B cell (primary cell): ENCODE measurements at regions not wholly inside any gene's neighbourhood (a gene's known extent, or its start where the extent isn't known, plus 50 kb on each side); places are given as distances from the start of the nearest gene placed in this dataset.

Experiments
- ATAC-seq: fragments of 200-7000 bp; cut with Tn5 transposase; one replicate; pipeline ENCODE4 v1.10.0; 2021; ENCODE audit warnings: low read depth, mild to moderate bottlenecking, moderate number of reproducible peaks, moderate library complexity
- CTCF ChIA-PET: fragments of 350-600 bp; sonication (Branson Sonifier 250); formaldehyde crosslinking; loops from one replicate; lab custom pipeline; 2021; ENCODE audit warnings: antibody characterized with exemption, inconsistent platforms; lab: Charles Lee
- POLR2A ChIA-PET: fragments of 350-600 bp; sonication (Branson Sonifier 250); formaldehyde crosslinking; loops from one replicate; lab custom pipeline; 2021; ENCODE audit warnings: antibody characterized with exemption; lab: Charles Lee
- DNase-seq: peaks from one replicate; pipeline ENCODE4 v3.0.0; 2013
- H2AFZ ChIP-seq: 2 replicates; pipeline ENCODE4 v1.6.1; 2012; ENCODE audit warnings: mild to moderate bottlenecking, low read depth, low read length; ENCODE audit not compliant: insufficient read depth, poor library complexity, severe bottlenecking
- H3K27ac ChIP-seq, 2 donors: 1 replicate in 1 of 2; 2 replicates in 1 of 2; pipeline ENCODE4 v1.5.1; 2012 to 2013; ENCODE audit warnings: low read length in 2 of 2, mild to moderate bottlenecking in 2 of 2, moderate library complexity in 1 of 2
- H3K27me3 ChIP-seq, 4 experiments: fragments of 200-600 bp in 1 of 4; sonication (generic) in 1 of 4; replicated peaks in 1 of 4; 1 replicate in 2 of 4; 2 replicates in 2 of 4; pipeline versions ENCODE4 v1.6.1 to v1.7.0; 2013 to 2016; ENCODE audit warnings: low read length in 3 of 4, mild to moderate bottlenecking in 2 of 4, mixed read lengths in 1 of 4, moderate library complexity in 1 of 4; ENCODE audit not compliant: insufficient read depth in 4 of 4, control insufficient read depth in 3 of 4; ENCODE audit errors: control extremely low read depth in 1 of 4
- H3K36me3 ChIP-seq, 2 experiments: replicated peaks in 1 of 2; 1 replicate in 1 of 2; 2 replicates in 1 of 2; pipeline versions ENCODE4 v1.6.1 to v1.7.1; 2013; ENCODE audit warnings: low read length in 1 of 2; ENCODE audit not compliant: insufficient read depth in 2 of 2, control insufficient read depth in 1 of 2; ENCODE audit errors: control extremely low read depth in 1 of 2, extremely low read depth in 1 of 2
- H3K4me1 ChIP-seq, 2 donors: fragments of 200-600 bp in 1 of 2; sonication (generic) in 1 of 2; 1 replicate in 1 of 2; 2 replicates in 1 of 2; pipeline versions ENCODE4 v1.5.1 to v1.6.1; 2013 to 2017; ENCODE audit warnings: low read length in 2 of 2; ENCODE audit not compliant: control insufficient read depth in 2 of 2, insufficient read depth in 2 of 2
- H3K4me2 ChIP-seq: replicated peaks from 2 replicates; pipeline ENCODE3; 2012; ENCODE audit warnings: mild to moderate bottlenecking, low read depth, low read length; ENCODE audit not compliant: poor library complexity, severe bottlenecking
- H3K4me3 ChIP-seq, 5 experiments: fragments of 200-600 bp in 1 of 5; sonication (generic) in 1 of 5; 1 replicate in 3 of 5; 2 replicates in 2 of 5; pipeline versions ENCODE4 v1.5.1 to v1.7.0; 2011 to 2016; ENCODE audit warnings: low read length in 4 of 5, mild to moderate bottlenecking in 4 of 5, low read depth in 2 of 5, control low read depth in 1 of 5, moderate library complexity in 1 of 5; ENCODE audit not compliant: insufficient read depth in 1 of 5; ENCODE audit errors: control extremely low read depth in 1 of 5, extremely low read depth in 1 of 5
- H3K79me2 ChIP-seq: fragments of 200-600 bp; sonication (generic); one replicate; pipeline ENCODE4 v1.6.0; 2016; ENCODE audit warnings: low read length; ENCODE audit not compliant: control insufficient read depth, insufficient read depth
- H3K9ac ChIP-seq: fragments of 200-600 bp; sonication (generic); 2 replicates; pipeline ENCODE4 v1.6.1; 2017; ENCODE audit warnings: mild to moderate bottlenecking, low read length, moderate library complexity
- H3K9me3 ChIP-seq, 3 donors: one replicate each; pipeline versions ENCODE4 v1.6.1 to v1.7.1; 2013; ENCODE audit warnings: low read length in 2 of 3; ENCODE audit not compliant: control insufficient read depth in 2 of 3, insufficient read depth in 1 of 3; ENCODE audit errors: control extremely low read depth in 1 of 3
- H4K20me1 ChIP-seq: 2 replicates; pipeline ENCODE4 v1.6.0; 2012; ENCODE audit warnings: mild to moderate bottlenecking, low read length; ENCODE audit not compliant: insufficient read depth, control insufficient read depth, poor library complexity, severe bottlenecking
- H3K27ac Mint-ChIP-seq: one replicate; pipeline ENCODE4 v1.8.0; 2021; ENCODE audit warnings: mixed read lengths
- H3K27me3 Mint-ChIP-seq: one replicate; pipeline ENCODE4 v1.8.0; 2021; ENCODE audit warnings: mixed read lengths
- H3K4me1 Mint-ChIP-seq: one replicate; pipeline ENCODE4 v1.8.0; 2021; ENCODE audit warnings: mixed read lengths
- H3K4me3 Mint-ChIP-seq: one replicate; pipeline ENCODE4 v1.8.0; 2021; ENCODE audit warnings: mixed read lengths
- H3K9me3 Mint-ChIP-seq: one replicate; pipeline ENCODE4 v1.8.0; 2022; ENCODE audit warnings: mixed read lengths; ENCODE audit not compliant: insufficient read depth
- EZH2 ChIP-seq: IDR thresholded peaks from 2 replicates; pipeline ENCODE4 v1.6.1; 2012; ENCODE audit warnings: borderline replicate concordance, low read depth, mild to moderate bottlenecking, moderate library complexity, low read length; ENCODE audit not compliant: insufficient read depth, poor library complexity, severe bottlenecking
- WGBS: methylation state at CpG from one replicate; pipeline ENCODE4 v1.1.5; 2013; ENCODE audit warnings: missing lambda C conversion rate; ENCODE audit not compliant: insufficient coverage; 5-methylcytosine and 5-hydroxymethylcytosine counted together
- intact Hi-C: fragments of 100-400 bp; cut with micrococcal nuclease; formaldehyde crosslinking; loops from one replicate; pipeline ENCODE4 v1.10.0; 2022
- TF ChIP-seq, protein P1 (sequence below): fragments of 200-600 bp; IDR thresholded peaks from one replicate; pipeline ENCODE4 v1.8.0; 2022; ENCODE audit warnings: antibody characterized with exemption, mild to moderate bottlenecking

DNA sequence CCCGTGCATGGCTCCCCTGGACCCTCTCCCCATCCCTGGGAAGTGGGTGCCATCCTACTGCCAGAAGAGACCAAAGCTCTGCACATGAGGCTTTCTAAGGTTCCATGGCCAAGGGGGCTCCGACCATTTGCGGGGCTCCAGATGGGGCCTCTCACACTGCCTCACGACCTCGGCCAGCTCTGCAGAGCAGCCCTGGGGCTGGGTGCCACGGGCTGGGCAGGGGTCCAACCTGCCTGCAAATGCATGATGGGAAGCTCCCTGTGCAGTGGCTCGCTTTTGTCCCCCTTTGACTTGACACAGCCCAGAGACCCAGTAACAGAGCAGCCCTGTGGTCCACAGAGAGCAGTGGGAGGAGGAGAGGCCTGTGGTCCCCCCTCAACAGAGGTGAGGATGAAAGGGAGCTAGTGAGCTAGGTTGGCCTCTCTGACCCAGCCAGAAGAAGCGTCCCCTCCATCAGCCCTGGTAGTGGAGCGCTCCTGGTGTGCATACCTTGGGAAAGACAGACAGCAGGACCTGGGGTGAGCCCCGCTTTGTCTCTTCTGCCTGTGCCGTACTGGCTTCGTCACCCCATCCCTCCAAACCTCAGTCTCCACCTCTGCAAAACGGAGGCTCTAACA, 174.1 kb downstream of the DDX1 start:
- POLR2A ChIA-PET: no interaction called here
- no peak overlapping the region for H3K27ac Mint-ChIP-seq

DNA sequence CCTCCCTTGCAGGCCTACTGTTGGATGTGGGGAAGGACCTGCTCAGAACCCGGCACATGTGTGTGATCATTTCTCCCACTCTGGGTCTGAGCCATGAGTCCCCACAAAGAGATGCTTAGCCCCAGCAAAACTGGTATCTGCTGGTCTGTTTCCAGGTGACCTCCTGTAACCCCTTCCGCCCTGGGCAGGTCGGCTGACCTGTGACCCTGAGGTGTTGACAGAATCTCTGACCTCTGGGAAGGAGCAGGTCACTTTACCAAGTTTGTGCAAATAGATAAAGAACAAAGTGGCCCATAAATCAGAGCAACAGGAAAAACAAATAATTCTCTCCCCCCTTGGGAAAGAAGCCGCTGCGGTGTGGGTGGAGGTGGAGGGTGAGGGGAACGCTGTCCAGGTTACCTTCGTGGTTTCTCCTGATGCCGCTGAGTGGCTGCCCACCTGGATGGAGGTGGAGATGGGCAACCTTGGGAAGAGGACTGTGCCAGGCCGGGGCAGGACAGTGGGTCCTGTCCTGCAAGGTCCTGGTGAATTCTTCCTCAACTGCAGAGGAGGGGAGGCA, 174.0 kb upstream of the MYCN start:
- H3K9me3 ChIP-seq: no peaks in the 10 kb centered on the region
- H3K9ac ChIP-seq: no peak overlapping the region
- DNase-seq: no peak
- Mint-ChIP-seq H3K4me1 (no peaks in the 10 kb centered on the region), H3K9me3 (peaks cover 2% of the 10 kb centered on the region), H3K27me3 (peaks cover 10% of the 10 kb centered on the region), H3K27ac (no peak overlapping the region), H3K4me3 (no peak overlapping the region)
- WGBS: 82% methylated on average over 6 of the region's 9 CpGs
- H3K36me3 ChIP-seq: no peaks in the 10 kb centered on the region
- CTCF ChIA-PET: no interaction called here
- no peak overlapping the region for H3K4me2 ChIP-seq
- no peak overlapping the region for H2AFZ ChIP-seq
- H3K4me3 ChIP-seq: no peak overlapping the region
- POLR2A ChIA-PET: no interaction called here
- no peaks in the 10 kb centered on the region for H3K79me2 ChIP-seq
- no peaks in the 10 kb centered on the region for H4K20me1 ChIP-seq
- H3K4me1 ChIP-seq: no peaks in the 10 kb centered on the region
- H3K27me3 ChIP-seq: no peaks in the 10 kb centered on the region
- TF ChIP-seq, protein P1, sequence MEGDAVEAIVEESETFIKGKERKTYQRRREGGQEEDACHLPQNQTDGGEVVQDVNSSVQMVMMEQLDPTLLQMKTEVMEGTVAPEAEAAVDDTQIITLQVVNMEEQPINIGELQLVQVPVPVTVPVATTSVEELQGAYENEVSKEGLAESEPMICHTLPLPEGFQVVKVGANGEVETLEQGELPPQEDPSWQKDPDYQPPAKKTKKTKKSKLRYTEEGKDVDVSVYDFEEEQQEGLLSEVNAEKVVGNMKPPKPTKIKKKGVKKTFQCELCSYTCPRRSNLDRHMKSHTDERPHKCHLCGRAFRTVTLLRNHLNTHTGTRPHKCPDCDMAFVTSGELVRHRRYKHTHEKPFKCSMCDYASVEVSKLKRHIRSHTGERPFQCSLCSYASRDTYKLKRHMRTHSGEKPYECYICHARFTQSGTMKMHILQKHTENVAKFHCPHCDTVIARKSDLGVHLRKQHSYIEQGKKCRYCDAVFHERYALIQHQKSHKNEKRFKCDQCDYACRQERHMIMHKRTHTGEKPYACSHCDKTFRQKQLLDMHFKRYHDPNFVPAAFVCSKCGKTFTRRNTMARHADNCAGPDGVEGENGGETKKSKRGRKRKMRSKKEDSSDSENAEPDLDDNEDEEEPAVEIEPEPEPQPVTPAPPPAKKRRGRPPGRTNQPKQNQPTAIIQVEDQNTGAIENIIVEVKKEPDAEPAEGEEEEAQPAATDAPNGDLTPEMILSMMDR: no peak
- TF ChIP-seq EZH2: no peak
- ATAC-seq: no peak
- intact Hi-C loops: no loop called here
- H3K27ac ChIP-seq: no peak overlapping the region

More for the DNA sequence above, 174.1 kb downstream of the DDX1 start:
- H3K27me3 ChIP-seq: no peaks in the 10 kb centered on the region
- CTCF ChIA-PET: no interaction called here
- intact Hi-C loops: no loop called here
- no peaks in the 10 kb centered on the region for H4K20me1 ChIP-seq
- H3K9me3 Mint-ChIP-seq: peaks cover 2% of the 10 kb centered on the region
- H3K36me3 ChIP-seq: no peaks in the 10 kb centered on the region
- no peak overlapping the region for H2AFZ ChIP-seq
- H3K79me2 ChIP-seq: no peaks in the 10 kb centered on the region
- H3K9ac ChIP-seq: no peak overlapping the region
- 84% methylated on average over 8 of the region's 13 CpGs for WGBS
- H3K4me1 ChIP-seq: no peaks in the 10 kb centered on the region
- TF ChIP-seq, protein P1: no peak
- TF ChIP-seq EZH2: no peak
- H3K4me1 Mint-ChIP-seq: no peaks in the 10 kb centered on the region
- H3K4me3 ChIP-seq: no peak overlapping the region
- peaks cover 10% of the 10 kb centered on the region for H3K27me3 Mint-ChIP-seq
- ATAC-seq: no peak
- H3K27ac ChIP-seq: no peak overlapping the region
- H3K4me2 ChIP-seq: no peak overlapping the region
- H3K4me3 Mint-ChIP-seq: no peak overlapping the region
- H3K9me3 ChIP-seq: no peaks in the 10 kb centered on the region
- DNase-seq: no peak
